ENCODE measurements at regions not wholly inside any gene's neighbourhood (a gene's known extent, or its start where the extent isn't known, plus 50 kb on each side); places are given as distances from the start of the nearest gene placed in this dataset.

GRCh38 chr9:134214386-134214765 lies 50.0 kb upstream of the RNU6ATAC start:
- DNase-seq (ENCODE audit: low spot score): no peak

- no peak for DNase-seq (ENCODE audit: low spot score)
Measured at GRCh38 chr9:134214766-134215419, 50.5 kb upstream of the RNU6ATAC start.

- no peak for DNase-seq (ENCODE audit: low spot score)
Measured at GRCh38 chr9:134215420-134215698, 51.0 kb upstream of the RNU6ATAC start.

GRCh38 chr9:134215699-134216448 lies 51.5 kb upstream of the RNU6ATAC start:
- DNase-seq (ENCODE audit: low spot score): peak; percentile 28

GRCh38 chr9:134216449-134216951 lies 52.1 kb upstream of the RNU6ATAC start:
- no peak for DNase-seq (ENCODE audit: low spot score)

GRCh38 chr9:134216961-134217360 lies 52.6 kb upstream of the RNU6ATAC start:
- DNase-seq (ENCODE audit: low spot score): no peak

GRCh38 chr9:134217431-134218210 lies 53.3 kb upstream of the RNU6ATAC start:
- no peak for DNase-seq (ENCODE audit: low spot score)

GRCh38 chr9:134218230-134218629 lies 53.9 kb upstream of the RNU6ATAC start:
- no peak for DNase-seq (ENCODE audit: low spot score)

- DNase-seq (ENCODE audit: low spot score): no peak
Measured at GRCh38 chr9:134219646-134220060, 55.3 kb upstream of the RNU6ATAC start.

- DNase-seq (ENCODE audit: low spot score): no peak
Measured at GRCh38 chr9:134220311-134220710, 55.9 kb upstream of the RNU6ATAC start.

- no peak for DNase-seq (ENCODE audit: low spot score)
Measured at GRCh38 chr9:134221273-134222017, 57.1 kb upstream of the RNU6ATAC start.

GRCh38 chr9:134222018-134222573 lies 57.7 kb upstream of the RNU6ATAC start:
- no peak for DNase-seq (ENCODE audit: low spot score)

- DNase-seq (ENCODE audit: low spot score): no peak
Measured at GRCh38 chr9:134223091-134223490, 58.7 kb upstream of the RNU6ATAC start.

- no peak for DNase-seq (ENCODE audit: low spot score)
Measured at GRCh38 chr9:134223591-134224122, 59.3 kb upstream of the RNU6ATAC start.

- DNase-seq (ENCODE audit: low spot score): no peak
Measured at GRCh38 chr9:134224127-134224526, 59.8 kb upstream of the RNU6ATAC start.

GRCh38 chr9:134224567-134225093 lies 60.3 kb upstream of the RNU6ATAC start:
- DNase-seq (ENCODE audit: low spot score): no peak

- no peak for DNase-seq (ENCODE audit: low spot score)
Measured at GRCh38 chr9:134225186-134225585, 60.8 kb upstream of the RNU6ATAC start.

GRCh38 chr9:134225816-134226215 lies 61.5 kb upstream of the RNU6ATAC start:
- DNase-seq (ENCODE audit: low spot score): no peak

GRCh38 chr9:134226221-134226930 lies 62.0 kb upstream of the RNU6ATAC start:
- no peak for DNase-seq (ENCODE audit: low spot score)

Measured in kidney capillary endothelial cell (primary cell).